ENCODE measurements at regions not wholly inside any gene's neighbourhood (a gene's known extent, or its start where the extent isn't known, plus 50 kb on each side); places are given as distances from the start of the nearest gene placed in this dataset.

DNA sequence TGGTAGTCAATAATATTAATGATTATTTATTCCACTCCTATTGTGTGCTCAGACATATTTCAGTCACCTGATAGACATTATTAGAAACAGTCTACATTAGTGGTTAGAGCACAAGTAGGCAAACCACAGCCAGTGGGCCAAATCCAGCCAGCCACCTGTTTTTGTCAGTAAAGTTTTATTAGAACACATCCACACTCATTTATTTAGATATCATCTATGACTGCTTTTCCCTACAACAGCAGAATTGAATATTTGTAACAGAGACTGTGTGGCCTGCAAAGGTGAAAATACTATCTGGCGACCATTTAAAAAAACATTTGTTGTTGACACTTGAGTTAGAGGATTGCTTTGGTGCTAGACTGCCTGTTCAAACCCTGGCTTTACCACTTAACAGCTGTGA lies 220.0 kb upstream of the ZFP64 start:
- no peak for DNase-seq (ENCODE audit: low read depth in 1 of 2, low spot score in 1 of 2)

DNA sequence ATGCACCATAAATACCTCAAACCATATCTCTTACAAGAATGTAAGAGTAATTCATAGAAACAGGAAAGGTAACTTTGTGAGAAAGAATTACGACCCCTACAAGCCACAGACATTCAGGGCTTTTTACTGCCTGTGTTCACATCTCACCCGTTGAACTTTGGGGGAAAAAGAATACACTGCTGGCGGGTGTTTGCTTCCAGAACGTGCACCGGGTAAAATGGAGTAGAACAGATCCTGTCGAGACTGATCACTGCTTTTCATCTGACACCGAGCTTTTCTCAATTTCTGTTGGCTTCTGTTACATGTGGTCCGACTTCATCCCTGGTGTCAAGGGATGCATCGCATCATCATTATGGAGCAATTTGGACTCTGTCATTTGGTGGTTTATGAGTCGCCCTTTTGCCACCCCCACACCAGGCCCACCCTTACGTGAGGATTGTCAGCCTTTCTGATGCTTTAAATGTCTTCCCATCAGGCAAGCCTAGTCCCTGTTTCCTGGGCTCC lies 219.2 kb upstream of the ZFP64 start:
- DNase-seq (ENCODE audit: low read depth in 1 of 2, low spot score in 1 of 2) = no peak

DNA sequence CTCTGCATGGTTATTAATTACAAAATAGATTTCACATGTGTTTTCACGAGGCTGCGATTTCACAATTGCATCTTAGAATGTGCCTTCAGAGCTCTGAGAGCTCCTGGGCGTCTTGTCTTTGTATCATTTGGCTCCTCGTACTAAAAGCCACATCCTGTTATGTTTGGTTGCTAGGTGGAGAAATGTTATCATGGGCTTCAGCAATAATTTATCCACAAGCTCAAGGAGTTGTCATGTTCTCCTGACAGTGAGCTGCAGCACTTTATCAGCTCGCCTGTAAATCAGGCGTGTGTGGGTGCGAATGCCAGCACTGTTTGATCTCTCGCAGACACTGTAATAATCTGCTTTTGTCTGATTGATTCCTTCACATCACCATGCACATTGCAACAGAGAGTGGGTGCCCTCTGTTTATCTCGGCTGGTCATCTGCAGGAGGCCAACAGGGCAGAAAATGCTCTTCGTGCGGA lies 218.6 kb upstream of the ZFP64 start:
- peak; percentile 8 to 18 for DNase-seq (ENCODE audit: low read depth in 1 of 2, low spot score in 1 of 2)

DNA sequence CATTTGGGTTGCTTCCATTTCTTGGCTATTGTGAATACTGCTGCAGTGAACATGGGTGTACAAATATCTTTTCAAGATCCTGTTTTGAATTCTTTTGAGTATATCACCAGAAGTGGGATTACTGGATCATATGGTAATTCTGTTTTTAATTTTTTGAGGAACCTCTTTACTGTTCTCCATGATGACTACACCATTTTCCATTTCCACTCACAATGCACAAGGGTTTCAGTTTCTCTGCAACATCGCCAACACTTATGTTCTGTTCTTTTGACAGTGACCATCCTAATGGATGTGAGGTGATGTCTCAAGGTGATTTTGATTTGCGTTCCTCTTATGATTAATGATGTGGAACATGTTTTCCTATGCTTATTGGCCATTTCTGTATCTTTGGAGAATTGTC lies 214.4 kb upstream of the ZFP64 start:
- DNase-seq (ENCODE audit: low read depth in 1 of 2, low spot score in 1 of 2) = no peak

DNA sequence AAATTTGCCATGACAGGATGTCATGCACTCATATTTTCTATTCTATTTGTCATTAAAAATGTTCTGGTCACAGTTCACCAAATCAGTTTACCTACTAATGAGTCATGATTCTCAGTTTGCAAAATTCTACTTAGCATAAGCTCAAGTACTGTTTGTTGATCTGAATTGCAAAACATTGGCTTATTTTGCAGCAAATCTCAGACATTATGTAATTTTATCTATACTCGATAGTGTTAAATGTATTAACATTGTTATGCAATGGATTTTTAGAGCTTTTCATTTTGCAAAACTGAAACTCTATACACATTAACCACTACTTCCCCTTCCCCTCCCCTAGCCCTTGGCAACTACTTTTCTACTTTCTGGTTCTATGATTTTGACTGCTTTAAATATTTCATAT lies 213.8 kb upstream of the ZFP64 start:
- no peak for DNase-seq (ENCODE audit: low read depth in 1 of 2, low spot score in 1 of 2)

DNA sequence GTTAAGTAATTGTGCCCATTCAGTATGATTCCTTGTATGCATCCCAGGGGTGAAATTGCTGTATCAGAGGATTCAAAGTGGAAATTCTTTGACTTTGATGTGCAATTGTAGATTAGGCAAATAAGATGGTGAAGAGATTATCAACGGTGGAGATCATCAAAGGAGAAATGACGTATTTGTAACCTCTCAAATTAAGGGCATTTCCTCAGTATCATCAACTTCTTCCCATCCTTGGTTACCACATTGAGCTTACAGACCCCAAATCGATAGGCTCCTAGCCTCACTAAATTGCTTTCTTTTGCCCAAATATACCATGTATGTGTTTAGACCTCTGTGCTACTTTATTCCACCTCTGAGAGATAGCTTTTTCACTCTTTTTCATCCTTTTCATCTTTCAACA lies 213.1 kb upstream of the ZFP64 start:
- no peak for DNase-seq (ENCODE audit: low read depth in 1 of 2, low spot score in 1 of 2)

DNA sequence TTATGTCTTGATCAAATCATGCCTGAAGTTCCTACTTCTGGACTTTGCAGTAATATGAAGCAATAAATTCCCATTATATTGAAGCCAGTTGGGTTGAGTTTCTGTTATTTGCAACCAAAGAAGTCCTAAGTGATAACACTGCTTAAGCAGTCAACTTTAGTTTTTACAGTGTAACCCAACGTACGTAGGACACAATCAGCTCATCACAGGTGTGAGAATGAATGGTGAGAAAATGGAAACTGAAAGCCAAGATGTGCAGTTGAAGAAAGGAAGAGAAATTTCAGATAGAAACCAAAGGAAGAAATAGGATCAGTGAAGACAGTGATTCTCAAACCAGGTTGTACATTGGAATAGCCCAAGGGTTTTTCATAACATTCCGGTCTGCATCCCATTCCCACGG lies 211.4 kb upstream of the ZFP64 start:
- no peak for DNase-seq (ENCODE audit: low read depth in 1 of 2, low spot score in 1 of 2)

DNA sequence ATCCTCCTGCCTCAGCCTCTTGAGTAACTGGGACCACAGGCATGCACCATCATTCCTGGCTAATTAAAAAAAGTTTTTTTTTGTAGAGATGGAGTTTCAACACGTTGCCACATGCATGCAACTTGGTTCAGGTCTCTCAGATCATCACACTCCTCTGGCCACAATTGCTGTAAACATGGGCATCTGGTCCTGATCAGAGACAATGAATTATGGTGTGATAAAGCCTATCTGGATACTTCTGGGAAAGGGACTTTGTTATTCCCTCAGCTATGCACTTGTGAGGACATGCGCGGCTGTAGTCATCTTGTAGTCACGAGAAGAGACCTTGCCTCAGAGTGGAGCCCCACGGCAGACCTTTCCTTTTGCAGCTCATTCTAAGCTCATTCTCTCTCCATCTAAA lies 210.9 kb upstream of the ZFP64 start:
- DNase-seq (ENCODE audit: low read depth in 1 of 2, low spot score in 1 of 2) = no peak

DNA sequence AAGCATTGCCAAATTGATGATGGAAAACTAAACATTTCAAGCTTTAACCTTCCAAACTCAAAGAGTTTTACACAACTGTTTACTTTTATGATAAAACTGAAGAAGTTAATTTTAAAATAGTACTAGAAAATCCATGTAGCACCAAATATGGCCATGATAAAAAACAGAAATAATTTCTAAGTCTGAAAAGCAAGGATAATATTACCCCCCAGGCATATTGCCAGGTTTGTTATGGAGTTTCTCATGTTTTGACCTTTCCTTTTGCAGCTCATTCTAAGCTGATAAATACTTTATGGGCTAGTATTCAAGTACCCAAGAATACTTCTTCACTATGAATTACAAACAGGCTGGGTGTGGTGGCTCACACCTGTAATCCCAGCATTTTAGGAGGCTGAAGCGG lies 209.9 kb upstream of the ZFP64 start:
- no peak for DNase-seq (ENCODE audit: low read depth in 1 of 2, low spot score in 1 of 2)

DNA sequence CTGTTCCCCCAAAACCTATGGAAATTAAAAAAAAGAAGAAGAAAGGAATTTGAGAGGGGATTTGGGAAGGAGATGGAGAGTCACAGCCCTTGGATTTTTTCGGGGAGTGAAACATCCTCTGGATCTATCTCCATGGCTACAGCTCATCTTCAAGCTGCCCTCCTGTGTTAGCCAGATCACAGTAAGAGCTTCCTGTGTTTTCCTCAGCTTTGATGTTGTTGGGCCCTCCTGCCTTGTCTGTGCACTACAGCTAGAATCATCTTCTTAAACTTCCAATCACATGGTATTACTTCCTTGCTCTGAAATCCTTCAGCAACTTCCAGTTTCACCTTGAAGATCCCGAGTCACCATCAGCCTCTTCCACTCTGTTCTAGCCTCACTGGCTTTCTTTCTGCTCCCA lies 207.8 kb upstream of the ZFP64 start:
- DNase-seq (ENCODE audit: low read depth in 1 of 2, low spot score in 1 of 2) = no peak

DNA sequence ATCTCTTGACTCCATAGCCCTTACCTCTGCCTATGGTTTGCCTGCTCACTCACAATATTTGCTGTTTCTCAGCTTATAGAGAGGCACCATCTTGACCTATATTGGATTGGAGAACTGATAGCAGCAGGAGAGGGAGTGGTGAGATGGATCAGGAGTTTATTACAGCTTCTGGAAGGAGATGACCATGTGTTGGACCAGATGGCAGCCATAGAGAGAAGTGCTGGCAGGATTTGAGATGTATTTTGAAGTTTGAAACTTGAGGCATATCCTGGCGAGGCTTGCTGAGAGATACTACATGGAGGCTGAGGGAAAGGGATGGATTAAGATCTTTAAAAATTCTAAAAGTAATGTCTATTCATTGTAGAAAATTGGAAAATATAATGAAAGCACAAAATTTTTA lies 198.0 kb upstream of the ZFP64 start:
- no peak for DNase-seq (ENCODE audit: low read depth in 1 of 2, low spot score in 1 of 2)

DNA sequence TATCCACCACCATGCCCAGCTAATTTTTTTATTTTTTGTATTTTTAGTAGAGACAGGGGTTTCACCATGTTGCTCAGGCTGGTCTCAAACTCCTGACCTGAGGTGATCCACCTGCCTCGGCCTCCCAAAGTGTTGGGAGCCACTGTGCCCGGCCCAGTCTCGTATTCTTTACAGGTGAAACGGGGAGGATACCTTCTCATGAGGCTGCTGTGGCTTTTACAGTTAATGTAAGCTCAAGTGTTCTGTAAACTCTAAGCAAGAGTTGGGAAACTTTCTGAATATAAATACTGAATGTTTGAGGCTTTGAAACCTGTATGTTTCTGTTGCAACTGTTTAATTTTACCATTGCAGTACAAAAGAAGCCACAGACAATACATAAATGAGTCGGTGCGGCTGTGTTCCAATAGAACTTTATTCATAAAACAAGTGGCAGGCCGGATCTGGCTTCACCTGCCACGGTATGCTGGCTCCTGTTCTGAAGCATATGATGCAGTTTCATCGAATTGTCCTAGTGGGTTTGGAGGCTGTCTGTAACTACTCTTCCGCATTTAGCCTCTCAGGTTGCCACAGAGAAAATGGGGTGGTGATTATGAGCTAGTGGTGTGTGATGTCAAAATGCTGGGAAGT lies 192.5 kb upstream of the ZFP64 start:
- no peak for DNase-seq (ENCODE audit: low read depth in 1 of 2, low spot score in 1 of 2)

DNA sequence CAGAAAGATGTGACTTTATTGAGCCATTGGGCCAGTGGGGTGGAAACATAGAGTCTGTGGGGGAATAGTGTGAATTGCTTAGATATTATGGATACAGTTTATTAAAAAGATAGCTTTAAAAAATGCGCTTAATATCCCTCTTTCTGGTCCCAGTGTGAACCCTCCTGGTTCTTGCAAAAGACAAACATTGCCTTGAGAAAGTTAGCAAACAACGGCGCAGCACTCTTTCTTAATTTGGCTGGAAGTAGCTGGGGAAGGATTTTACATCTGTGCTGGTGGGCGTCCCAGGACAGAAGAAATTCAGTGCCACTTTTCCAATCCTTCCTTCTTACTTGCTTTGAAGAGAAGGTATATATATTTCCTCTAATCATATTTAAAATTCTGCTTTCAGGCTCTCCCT lies 191.4 kb upstream of the ZFP64 start:
- DNase-seq (ENCODE audit: low read depth in 1 of 2, low spot score in 1 of 2) = no peak

DNA sequence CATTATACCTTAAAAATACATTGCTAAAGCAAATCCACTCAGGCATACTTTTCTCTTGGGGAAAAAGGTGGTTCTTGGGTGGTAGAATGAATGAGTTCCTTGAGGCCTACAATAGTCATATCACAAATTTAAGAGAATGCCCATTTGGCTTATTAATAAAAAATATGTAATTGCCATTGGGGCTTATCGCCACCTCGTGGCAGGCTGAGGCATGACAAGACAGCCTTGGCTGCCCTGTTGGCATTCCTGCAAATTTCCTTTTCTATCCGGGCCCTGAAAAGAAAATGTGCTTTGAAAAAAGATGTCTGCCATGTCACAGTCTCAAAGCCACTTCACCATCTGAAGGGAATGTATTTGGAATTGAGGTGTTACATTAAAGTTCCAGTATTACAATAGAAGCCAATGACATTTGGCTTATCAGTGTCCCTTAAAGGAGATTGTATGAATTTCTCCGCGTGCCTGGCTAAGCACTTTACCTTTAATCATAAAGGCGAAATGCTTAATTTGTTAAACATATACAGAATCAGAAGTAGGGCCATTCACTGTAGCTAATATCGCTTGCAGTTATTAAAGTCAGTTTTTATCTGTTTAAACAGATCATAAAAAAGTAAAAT lies 188.3 kb upstream of the ZFP64 start:
- DNase-seq (ENCODE audit: low read depth in 1 of 2, low spot score in 1 of 2) = peak in 1 of 2 donors; percentile 5

DNA sequence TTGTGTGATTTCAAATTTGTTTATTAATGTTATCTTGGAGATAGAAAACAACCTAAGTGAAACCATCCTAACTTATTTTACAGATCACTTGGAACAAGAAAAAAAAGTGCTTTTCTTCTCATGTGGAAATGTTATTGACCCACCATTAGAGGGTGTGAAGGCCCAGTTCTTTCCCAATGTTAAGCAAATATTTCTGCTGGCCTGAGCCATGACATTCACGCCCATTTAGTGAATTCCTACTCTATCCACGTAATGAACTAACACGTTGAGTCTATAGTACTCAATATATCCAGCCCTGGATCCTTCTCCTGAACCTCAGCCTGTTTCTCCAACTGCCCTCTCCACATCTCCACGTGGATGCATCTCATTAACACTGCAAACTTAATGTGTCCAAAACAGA lies 180.6 kb upstream of the ZFP64 start:
- DNase-seq (ENCODE audit: low read depth in 1 of 2, low spot score in 1 of 2) = no peak

DNA sequence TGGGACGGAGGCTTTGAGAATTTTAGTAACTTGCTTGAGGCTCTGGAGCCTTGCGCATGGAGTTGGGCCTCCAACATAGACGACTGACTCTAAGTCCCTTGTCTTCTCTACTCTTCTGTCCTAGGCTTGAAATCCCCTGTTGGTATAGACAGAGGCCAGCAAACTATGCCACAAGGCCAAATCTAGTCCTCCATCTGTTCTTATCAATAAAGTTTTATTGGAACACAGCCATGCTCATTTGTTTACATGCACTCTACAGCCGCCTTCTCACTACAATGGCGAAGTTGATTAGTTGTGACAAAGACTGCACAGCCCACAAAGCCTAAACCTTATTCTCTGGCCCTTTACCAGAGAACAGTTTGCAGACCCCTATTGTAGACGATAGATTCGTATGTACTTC lies 174.1 kb upstream of the ZFP64 start:
- no peak for DNase-seq (ENCODE audit: low read depth in 1 of 2, low spot score in 1 of 2)

DNA sequence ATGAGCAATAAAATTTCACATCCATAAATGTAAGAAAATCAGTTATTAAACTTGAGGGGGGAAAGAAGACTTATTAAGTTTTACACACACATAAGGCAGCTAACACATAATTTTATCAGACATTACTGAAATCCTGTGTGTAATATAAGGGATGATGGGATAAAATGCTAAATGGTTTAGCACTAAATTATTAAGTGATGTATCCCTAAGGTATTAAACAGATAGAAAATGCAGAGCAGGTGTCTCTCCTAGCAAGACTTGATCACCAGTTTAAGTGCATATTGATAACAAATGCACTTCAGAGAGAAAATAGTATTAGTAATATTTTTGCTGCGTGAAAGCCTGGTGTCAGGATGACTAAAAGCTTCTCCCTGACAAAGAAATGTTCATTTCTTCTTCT lies 172.8 kb upstream of the ZFP64 start:
- no peak for DNase-seq (ENCODE audit: low read depth in 1 of 2, low spot score in 1 of 2)

DNA sequence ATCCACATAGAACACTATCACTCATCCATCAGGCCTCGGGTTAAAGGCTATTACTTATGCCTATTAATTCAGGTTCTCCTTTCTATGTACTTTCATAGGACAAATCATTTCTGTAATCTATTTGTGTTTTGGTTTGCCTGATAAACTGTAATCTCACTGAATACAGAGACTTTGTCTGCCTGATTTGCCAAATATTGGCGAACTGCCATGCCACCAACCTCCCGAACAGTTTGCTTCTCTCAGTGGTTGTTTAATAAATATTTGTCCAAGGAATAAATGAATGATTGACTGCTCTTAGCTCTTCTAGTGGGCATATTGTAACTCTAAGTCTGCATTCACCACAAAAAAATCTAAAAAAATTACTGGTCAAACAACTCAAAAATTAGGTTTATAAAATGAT lies 170.1 kb upstream of the ZFP64 start:
- no peak for DNase-seq (ENCODE audit: low read depth in 1 of 2, low spot score in 1 of 2)

DNA sequence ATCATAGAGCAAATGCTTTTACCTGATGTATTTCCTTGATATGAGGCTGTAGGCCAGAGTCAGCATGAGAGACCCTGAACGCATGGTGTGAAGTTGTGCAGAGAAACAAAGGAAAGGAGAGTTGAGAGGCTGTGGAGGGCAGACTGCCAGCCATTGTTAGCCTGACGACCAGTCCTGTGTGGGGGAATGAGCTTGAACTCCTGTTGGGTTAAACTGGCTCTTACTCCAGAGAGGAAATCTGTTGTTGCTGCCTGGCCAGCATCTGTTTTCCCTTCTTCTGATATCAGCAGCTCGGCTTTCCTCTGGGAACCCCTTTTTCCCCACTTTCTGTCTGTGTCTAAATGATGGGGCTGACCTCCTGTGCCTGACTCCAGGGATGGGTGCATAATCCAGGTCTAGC lies 158.2 kb upstream of the ZFP64 start:
- DNase-seq (ENCODE audit: low read depth in 1 of 2, low spot score in 1 of 2) = no peak

DNA sequence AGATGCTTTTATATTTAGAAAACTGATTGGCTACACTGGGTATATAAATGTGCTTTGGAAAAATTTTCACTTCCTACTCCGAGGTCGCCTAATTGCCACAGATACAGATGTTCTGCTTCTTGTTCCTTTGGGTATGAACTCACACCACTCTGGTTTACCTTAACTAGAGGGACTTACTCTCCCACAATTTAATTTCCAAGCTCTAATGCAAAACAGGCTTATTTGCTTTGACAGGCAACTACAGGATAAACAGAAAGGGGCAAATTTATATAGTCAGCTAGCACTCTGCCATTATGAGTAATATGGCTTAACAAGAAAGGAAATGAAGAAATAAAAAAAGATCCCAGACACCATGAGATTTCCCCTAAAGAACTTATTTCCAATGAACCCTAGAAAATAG lies 156.9 kb upstream of the ZFP64 start:
- DNase-seq (ENCODE audit: low read depth in 1 of 2, low spot score in 1 of 2) = no peak

DNA sequence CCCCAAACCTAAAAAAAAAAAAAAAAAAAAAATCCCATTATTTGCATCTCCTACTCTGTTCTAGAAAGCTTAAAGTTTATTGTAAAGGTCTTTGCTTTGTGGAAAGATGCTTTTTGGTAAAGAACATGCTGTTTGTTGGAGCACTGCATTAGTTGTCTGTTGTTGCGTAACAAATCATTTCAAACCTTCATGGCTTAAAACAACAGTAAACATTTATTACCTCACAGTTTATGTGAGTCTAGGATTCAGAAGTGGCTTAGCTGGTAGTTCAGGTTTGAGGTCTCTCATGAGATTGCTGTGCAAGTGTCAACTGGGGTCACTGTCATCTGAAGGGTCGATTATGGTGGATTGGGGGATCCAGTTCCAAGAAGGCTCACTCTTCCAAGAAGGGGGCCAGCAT lies 155.2 kb upstream of the ZFP64 start:
- no peak for DNase-seq (ENCODE audit: low read depth in 1 of 2, low spot score in 1 of 2)

DNA sequence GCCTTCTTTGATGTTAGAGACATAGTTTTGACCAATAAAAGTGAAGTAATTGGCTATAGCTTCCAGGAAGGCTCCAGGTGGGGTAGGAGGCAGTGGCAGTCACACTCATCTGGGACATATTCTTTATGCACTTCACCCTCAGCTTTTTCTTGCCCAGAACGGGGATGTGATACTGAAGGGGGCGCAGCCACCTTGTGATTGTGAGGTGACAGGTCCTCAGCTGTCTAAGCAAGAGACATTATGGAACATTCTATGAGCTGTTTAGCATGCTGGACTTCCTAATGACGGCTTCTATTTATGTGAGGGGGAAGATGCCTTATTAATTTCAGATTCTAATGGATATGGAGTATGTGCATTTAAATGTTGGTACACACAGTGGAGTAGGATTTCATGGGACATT lies 151.3 kb upstream of the ZFP64 start:
- DNase-seq (ENCODE audit: low read depth in 1 of 2, low spot score in 1 of 2) = no peak

DNA sequence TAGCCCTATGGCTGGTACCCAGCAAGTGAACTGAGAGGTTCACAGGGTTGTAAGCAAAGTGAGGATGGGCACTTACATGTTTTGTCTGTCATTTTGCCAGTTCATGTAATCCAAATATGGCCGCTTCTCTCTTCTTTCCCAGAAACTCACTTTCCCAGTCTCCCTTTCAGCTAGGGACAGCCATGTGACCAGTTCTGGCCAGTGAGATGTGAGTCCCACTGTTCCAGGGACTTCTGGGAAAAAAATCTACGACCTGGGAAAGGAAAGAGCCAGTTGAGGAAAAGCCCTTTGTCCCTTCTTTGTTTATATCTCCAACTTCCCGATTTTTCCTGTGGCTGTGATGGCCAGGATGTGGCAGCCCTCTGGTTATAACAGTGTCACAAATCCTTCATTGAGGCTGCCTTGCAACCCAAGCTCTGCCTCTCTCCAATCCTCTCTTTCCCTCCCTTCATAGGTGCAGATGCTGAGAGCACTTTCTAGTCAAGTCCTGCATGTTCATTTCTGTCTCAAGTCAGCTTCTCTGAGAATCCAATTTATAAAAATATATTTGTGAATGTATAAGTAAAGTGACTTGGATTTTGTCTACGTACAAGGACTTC lies 148.6 kb upstream of the ZFP64 start:
- no peak for DNase-seq (ENCODE audit: low read depth in 1 of 2, low spot score in 1 of 2)
